ENCODE measurements at regions not wholly inside any gene's neighbourhood (a gene's known extent, or its start where the extent isn't known, plus 50 kb on each side); places are given as distances from the start of the nearest gene placed in this dataset.

DNA sequence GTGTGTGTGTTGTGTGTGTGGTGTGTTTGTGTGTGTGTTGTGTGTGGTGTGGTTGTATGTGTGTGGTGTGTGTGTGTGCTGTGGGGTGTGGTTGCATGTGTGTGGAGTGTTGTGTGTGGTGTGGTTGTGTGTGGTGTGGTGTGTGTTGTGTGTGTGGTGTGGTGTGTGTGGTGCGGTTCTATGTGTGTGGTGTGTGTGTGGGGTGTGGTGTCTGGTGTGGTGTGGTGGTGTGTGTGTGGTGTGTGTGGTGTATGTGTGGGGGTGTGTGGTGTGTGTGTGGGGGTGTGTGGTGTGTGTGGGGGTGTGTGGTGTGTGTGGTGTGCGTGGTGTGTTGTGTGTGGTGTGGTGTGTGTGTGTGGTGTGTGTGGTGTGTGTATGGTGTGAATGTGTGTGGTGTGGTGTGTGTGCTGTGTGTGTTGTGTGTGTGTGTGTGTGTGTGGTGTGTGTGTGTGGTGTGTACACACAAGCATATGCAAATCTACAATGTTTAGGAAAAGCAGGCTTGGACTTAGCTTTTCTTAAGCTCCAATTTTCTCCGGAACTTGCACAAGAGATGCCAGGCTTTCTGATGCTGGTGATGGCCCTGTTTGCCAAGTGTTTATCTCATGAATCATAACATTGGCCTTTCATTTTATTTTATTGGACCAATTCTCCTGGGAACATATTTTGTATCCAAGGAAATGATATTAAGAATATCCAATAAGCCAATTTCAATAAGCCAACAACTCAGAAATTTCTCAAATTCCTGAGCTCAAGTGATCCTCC is 148.7 kb downstream of the SPATA18 start:
- H3K4me3 Mint-ChIP-seq, result no peak overlapping the region

DNA sequence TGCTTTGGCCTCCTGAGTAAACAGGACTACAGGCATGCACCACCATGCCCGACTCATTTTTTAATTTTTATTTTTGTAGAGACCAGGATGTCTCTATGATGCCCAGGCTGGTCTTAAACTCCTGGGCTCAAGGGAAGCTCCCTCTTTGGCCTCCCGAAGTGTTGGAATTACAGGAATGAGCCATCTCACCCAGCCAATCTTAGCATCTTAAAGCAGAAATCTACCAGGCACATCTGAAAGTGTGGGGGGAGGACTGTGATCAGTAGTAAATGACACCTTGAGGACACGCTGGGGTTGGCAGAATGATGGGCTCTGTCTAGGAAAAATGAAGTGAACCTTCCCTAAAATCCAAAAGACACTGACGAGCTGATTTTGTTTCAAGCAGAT is 149.2 kb downstream of the SPATA18 start:
- Mint-ChIP-seq H3K9me3 (no peaks in the 10 kb centered on the region), H3K27ac (no peak overlapping the region), H3K27me3 (ENCODE audit: insufficient read depth) (no peaks in the 10 kb centered on the region), H3K4me3 (no peak overlapping the region), H3K4me1 (peaks cover 14% of the 10 kb centered on the region), H3K36me3 (ENCODE audit: low read depth) (no peaks in the 10 kb centered on the region)
- Histone ChIP-seq H3K4me1 (ENCODE audit: control insufficient read depth, insufficient read depth, low read length) (peaks cover 7% of the 10 kb centered on the region), H3K36me3 (ENCODE audit: control insufficient read depth, insufficient read depth, low read length) (no peaks in the 10 kb centered on the region), H3K4me3 (ENCODE audit: low read length) (no peak overlapping the region), H3K27ac (ENCODE audit: low read depth, low read length) (no peak overlapping the region), H3K9me3 (ENCODE audit: control insufficient read depth, low read length) (no peaks in the 10 kb centered on the region), H3K9ac (ENCODE audit: extremely low read depth, low read length, poor library complexity, severe bottlenecking) (no peak overlapping the region), H3K27me3 (ENCODE audit: control insufficient read depth, insufficient read depth, low read length, poor library complexity, severe bottlenecking) (no peaks in the 10 kb centered on the region)
- TF ChIP-seq, protein P1, sequence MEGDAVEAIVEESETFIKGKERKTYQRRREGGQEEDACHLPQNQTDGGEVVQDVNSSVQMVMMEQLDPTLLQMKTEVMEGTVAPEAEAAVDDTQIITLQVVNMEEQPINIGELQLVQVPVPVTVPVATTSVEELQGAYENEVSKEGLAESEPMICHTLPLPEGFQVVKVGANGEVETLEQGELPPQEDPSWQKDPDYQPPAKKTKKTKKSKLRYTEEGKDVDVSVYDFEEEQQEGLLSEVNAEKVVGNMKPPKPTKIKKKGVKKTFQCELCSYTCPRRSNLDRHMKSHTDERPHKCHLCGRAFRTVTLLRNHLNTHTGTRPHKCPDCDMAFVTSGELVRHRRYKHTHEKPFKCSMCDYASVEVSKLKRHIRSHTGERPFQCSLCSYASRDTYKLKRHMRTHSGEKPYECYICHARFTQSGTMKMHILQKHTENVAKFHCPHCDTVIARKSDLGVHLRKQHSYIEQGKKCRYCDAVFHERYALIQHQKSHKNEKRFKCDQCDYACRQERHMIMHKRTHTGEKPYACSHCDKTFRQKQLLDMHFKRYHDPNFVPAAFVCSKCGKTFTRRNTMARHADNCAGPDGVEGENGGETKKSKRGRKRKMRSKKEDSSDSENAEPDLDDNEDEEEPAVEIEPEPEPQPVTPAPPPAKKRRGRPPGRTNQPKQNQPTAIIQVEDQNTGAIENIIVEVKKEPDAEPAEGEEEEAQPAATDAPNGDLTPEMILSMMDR (conservative IDR thresholded peaks at IDR 0.05), result no peak
- DNase-seq, result no peak
- 60 to 85% methylated on average over 1 to 4 of the region's 4 CpGs for WGBS, 2 experiments (ENCODE audit: insufficient coverage in 1 of 2, insufficient read length in 1 of 2)

More for the DNA sequence above, 148.7 kb downstream of the SPATA18 start:
- Histone ChIP-seq H3K9me3 (ENCODE audit: control insufficient read depth, low read length) (no peaks in the 10 kb centered on the region), H3K27me3 (ENCODE audit: control insufficient read depth, insufficient read depth, low read length, poor library complexity, severe bottlenecking) (no peaks in the 10 kb centered on the region), H3K4me1 (ENCODE audit: control insufficient read depth, insufficient read depth, low read length) (peaks cover 7% of the 10 kb centered on the region), H3K27ac (ENCODE audit: low read depth, low read length) (no peak overlapping the region), H3K36me3 (ENCODE audit: control insufficient read depth, insufficient read depth, low read length) (no peaks in the 10 kb centered on the region), H3K4me3 (ENCODE audit: low read length) (no peak overlapping the region), H3K9ac (ENCODE audit: extremely low read depth, low read length, poor library complexity, severe bottlenecking) (no peak overlapping the region)
- H3K9me3 Mint-ChIP-seq, result no peaks in the 10 kb centered on the region
- WGBS, 2 experiments (ENCODE audit: insufficient coverage in 1 of 2, insufficient read length in 1 of 2), result 100% methylated on average over 1 to 2 of the region's 3 CpGs
- no peaks in the 10 kb centered on the region for H3K36me3 Mint-ChIP-seq (ENCODE audit: low read depth)
- H3K27ac Mint-ChIP-seq, result no peak overlapping the region
- TF ChIP-seq, protein P1 (conservative IDR thresholded peaks at IDR 0.05), result no peak
- no peaks in the 10 kb centered on the region for H3K27me3 Mint-ChIP-seq (ENCODE audit: insufficient read depth)
- DNase-seq, result no peak
- peaks cover 14% of the 10 kb centered on the region for H3K4me1 Mint-ChIP-seq

DNA sequence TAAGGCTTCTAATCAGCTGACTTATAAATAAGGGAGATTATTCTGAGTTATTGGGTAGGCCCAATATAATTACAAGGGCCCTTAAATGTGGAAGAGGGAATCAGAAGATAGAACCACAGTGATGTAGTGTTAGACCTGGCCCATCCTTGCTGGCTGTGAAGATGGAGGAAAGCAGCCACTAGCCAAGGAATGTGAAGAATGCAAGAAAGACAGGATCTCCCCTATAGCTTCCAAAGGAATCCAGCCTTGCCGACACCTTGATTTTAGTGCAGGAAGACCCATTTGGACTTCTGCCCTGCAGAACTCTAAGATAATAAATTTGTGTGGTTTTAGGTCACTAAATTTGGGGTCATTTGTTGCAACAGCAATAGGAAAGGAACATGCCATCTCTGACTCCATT is 150.6 kb downstream of the SPATA18 start:
- Histone ChIP-seq H3K27me3 (ENCODE audit: control insufficient read depth, insufficient read depth, low read length, poor library complexity, severe bottlenecking) (no peaks in the 10 kb centered on the region), H3K27ac (ENCODE audit: low read depth, low read length) (no peak overlapping the region), H3K36me3 (ENCODE audit: control insufficient read depth, insufficient read depth, low read length) (no peaks in the 10 kb centered on the region), H3K9ac (ENCODE audit: extremely low read depth, low read length, poor library complexity, severe bottlenecking) (no peak overlapping the region), H3K9me3 (ENCODE audit: control insufficient read depth, low read length) (no peaks in the 10 kb centered on the region), H3K4me3 (ENCODE audit: low read length) (no peak overlapping the region), H3K4me1 (ENCODE audit: control insufficient read depth, insufficient read depth, low read length) (peaks cover 7% of the 10 kb centered on the region)
- H3K36me3 Mint-ChIP-seq (ENCODE audit: low read depth), result no peaks in the 10 kb centered on the region
- TF ChIP-seq, protein P1 (conservative IDR thresholded peaks at IDR 0.05), result no peak
- H3K27me3 Mint-ChIP-seq (ENCODE audit: insufficient read depth), result no peaks in the 10 kb centered on the region
- no peak overlapping the region for H3K4me3 Mint-ChIP-seq
- no peaks in the 10 kb centered on the region for H3K9me3 Mint-ChIP-seq
- H3K4me1 Mint-ChIP-seq, result peaks cover 14% of the 10 kb centered on the region
- DNase-seq, result peak; percentile 64
- no peak overlapping the region for H3K27ac Mint-ChIP-seq
- WGBS, 2 experiments (ENCODE audit: insufficient coverage in 1 of 2, insufficient read length in 1 of 2), result 60 to 72% methylated on average over 1 of the region's 1 CpG
